MM.1S (cell line): ENCODE measurements at regions not wholly inside any gene's neighbourhood (a gene's known extent, or its start where the extent isn't known, plus 50 kb on each side); places are given as distances from the start of the nearest gene placed in this dataset.

ENCODE experiments used
- CTCF ChIP-seq: fragments of 300-600 bp; sonication (generic); IDR thresholded peaks from 2 replicates; pipeline ENCODE4 v1.5.1; 2016; ENCODE audit warnings: antibody characterized with exemption, low read length, mixed read lengths
- EZH2phosphoT487 ChIP-seq: fragments of 300-600 bp; sonication (generic); IDR thresholded peaks from 2 replicates; pipeline ENCODE4 v1.6.1; 2018; ENCODE audit warnings: antibody characterized with exemption, low read length

GRCh38 chr12:128163086-128163485, 103.9 kb upstream of the TMEM132C start:
- no peak for TF ChIP-seq EZH2phosphoT487
- no peak for TF ChIP-seq CTCF
